Muscle of leg (tissue), 3 donors: ENCODE measurements at regions not wholly inside any gene's neighbourhood (a gene's known extent, or its start where the extent isn't known, plus 50 kb on each side); places are given as distances from the start of the nearest gene placed in this dataset.

Experiments
- DNase-seq: peaks from one replicate; pipeline ENCODE4 v3.0.0; 2013
- H3K27ac ChIP-seq: one replicate; pipeline ENCODE4 v1.5.1; 2013; ENCODE audit warnings: mild to moderate bottlenecking, low read length, control low read depth
- H3K27me3 ChIP-seq: one replicate; pipeline ENCODE4 v1.6.1; 2013; ENCODE audit warnings: low read length; ENCODE audit not compliant: control insufficient read depth, insufficient read depth
- H3K36me3 ChIP-seq: one replicate; pipeline ENCODE4 v1.6.1; 2013; ENCODE audit warnings: low read length; ENCODE audit not compliant: control insufficient read depth, insufficient read depth
- H3K4me1 ChIP-seq: one replicate; pipeline ENCODE4 v1.6.1; 2013; ENCODE audit warnings: low read length; ENCODE audit not compliant: control insufficient read depth, insufficient read depth
- H3K4me3 ChIP-seq: one replicate; pipeline ENCODE4 v1.5.1; 2013; ENCODE audit warnings: low read length, control low read depth
- H3K9me3 ChIP-seq: replicated peaks from 2 replicates; pipeline ENCODE4 v1.6.1; 2013; ENCODE audit warnings: low read depth, low read length; ENCODE audit not compliant: control insufficient read depth
- WGBS: methylation state at CpG from one replicate; pipeline ENCODE4 v1.1.5; 2013; ENCODE audit warnings: missing lambda C conversion rate; ENCODE audit not compliant: insufficient coverage; 5-methylcytosine and 5-hydroxymethylcytosine counted together

- Histone ChIP-seq H3K36me3 (no peaks in the 10 kb centered on the region), H3K9me3 (no peaks in the 10 kb centered on the region), H3K4me3 (no peak overlapping the region), H3K4me1 (no peaks in the 10 kb centered on the region), H3K27me3 (no peaks in the 10 kb centered on the region), H3K27ac (no peak overlapping the region)
- DNase-seq: no peak
- WGBS: no CpG with 5 or more reads among the region's 2 CpGs
Observed at GRCh38 chr11:101185985-101186384, 56.4 kb upstream of the PGR start.

DNA sequence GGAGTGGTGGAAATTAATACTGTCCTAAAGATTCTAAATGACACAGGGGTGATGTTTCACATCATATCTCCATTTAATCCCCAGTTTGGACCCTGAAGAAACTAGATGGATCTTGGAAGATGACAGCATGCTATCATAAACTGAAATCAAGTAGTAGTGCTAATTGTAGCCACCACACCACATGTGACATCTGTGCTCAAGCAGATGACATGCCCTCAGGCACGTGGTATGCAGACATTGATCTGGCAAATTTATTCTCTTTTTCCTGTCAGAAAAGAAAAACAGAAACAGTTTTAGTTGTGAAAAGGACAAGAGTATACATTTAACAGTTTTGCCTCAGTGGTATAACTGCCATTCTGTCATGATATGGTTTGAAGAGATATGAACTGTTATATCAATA lies 52.9 kb upstream of the PGR start:
- Histone ChIP-seq H3K27me3 (no peaks in the 10 kb centered on the region), H3K27ac (no peak overlapping the region), H3K36me3 (no peaks in the 10 kb centered on the region), H3K4me1 (no peaks in the 10 kb centered on the region), H3K4me3 (no peak overlapping the region), H3K9me3 (no peaks in the 10 kb centered on the region)
- WGBS: no CpG with 5 or more reads among the region's 1 CpG
- no peak for DNase-seq

GRCh38 chr11:101180481-101180880 lies 50.9 kb upstream of the PGR start:
- WGBS: no CpG with 5 or more reads among the region's 1 CpG
- H3K9me3 ChIP-seq: no peaks in the 10 kb centered on the region
- DNase-seq: no peak
- no peak overlapping the region for H3K4me3 ChIP-seq
- no peaks in the 10 kb centered on the region for H3K27me3 ChIP-seq
- no peaks in the 10 kb centered on the region for H3K36me3 ChIP-seq
- no peak overlapping the region for H3K27ac ChIP-seq
- H3K4me1 ChIP-seq: no peaks in the 10 kb centered on the region
